ENCODE measurements at regions not wholly inside any gene's neighbourhood (a gene's known extent, or its start where the extent isn't known, plus 50 kb on each side); places are given as distances from the start of the nearest gene placed in this dataset.

- no peak for TF ChIP-seq CTCF (IDR thresholded peaks at IDR 0.05; ENCODE audit: low read depth, low read length)
- DNase-seq (ENCODE audit: extremely low read depth, low read depth), result no peak
Observed at GRCh38 chr16:54347961-54348360, 61.4 kb upstream of the IRX3 start.

- TF ChIP-seq CTCF (IDR thresholded peaks at IDR 0.05; ENCODE audit: low read depth, low read length), result no peak
- no peak for DNase-seq (ENCODE audit: extremely low read depth, low read depth)
Observed at GRCh38 chr16:54346041-54346440, 59.5 kb upstream of the IRX3 start.

GRCh38 chr16:54344646-54345630 is 58.4 kb upstream of the IRX3 start:
- DNase-seq (ENCODE audit: extremely low read depth, low read depth), result no peak
- no peak for TF ChIP-seq CTCF (IDR thresholded peaks at IDR 0.05; ENCODE audit: low read depth, low read length)

GRCh38 chr16:54342966-54343365 is 56.4 kb upstream of the IRX3 start:
- no peak for TF ChIP-seq CTCF (IDR thresholded peaks at IDR 0.05; ENCODE audit: low read depth, low read length)
- no peak for DNase-seq (ENCODE audit: extremely low read depth, low read depth)

GRCh38 chr16:54341892-54342776 is 55.5 kb upstream of the IRX3 start:
- DNase-seq (ENCODE audit: extremely low read depth, low read depth), result no peak
- TF ChIP-seq CTCF (IDR thresholded peaks at IDR 0.05; ENCODE audit: low read depth, low read length), result no peak

GRCh38 chr16:54340531-54340930 is 53.9 kb upstream of the IRX3 start:
- DNase-seq (ENCODE audit: extremely low read depth, low read depth), result no peak
- no peak for TF ChIP-seq CTCF (IDR thresholded peaks at IDR 0.05; ENCODE audit: low read depth, low read length)
